Hepatocyte (in vitro differentiated cells): ENCODE measurements at regions not wholly inside any gene's neighbourhood (a gene's known extent, or its start where the extent isn't known, plus 50 kb on each side); places are given as distances from the start of the nearest gene placed in this dataset.

ENCODE experiments used
- EZH2 ChIP-seq: fragments of 200-600 bp; sonication (generic); IDR thresholded peaks from 2 replicates; pipeline ENCODE4 v1.6.1; 2016; ENCODE audit warnings: antibody characterized with exemption, mild to moderate bottlenecking, borderline replicate concordance
- EZH2phosphoT487 ChIP-seq: fragments of 200-600 bp; sonication (generic); IDR thresholded peaks from one replicate; pipeline ENCODE4 v1.6.1; 2018; ENCODE audit warnings: antibody characterized with exemption, mild to moderate bottlenecking, low read depth, moderate library complexity; ENCODE audit not compliant: unreplicated experiment, severe bottlenecking
- TF ChIP-seq, protein P1 (sequence below): fragments of 200-600 bp; sonication (generic); IDR thresholded peaks from 2 replicates; pipeline ENCODE4 v1.5.1; 2016; ENCODE audit warnings: antibody characterized with exemption, mild to moderate bottlenecking; ENCODE audit not compliant: poor library complexity

DNA sequence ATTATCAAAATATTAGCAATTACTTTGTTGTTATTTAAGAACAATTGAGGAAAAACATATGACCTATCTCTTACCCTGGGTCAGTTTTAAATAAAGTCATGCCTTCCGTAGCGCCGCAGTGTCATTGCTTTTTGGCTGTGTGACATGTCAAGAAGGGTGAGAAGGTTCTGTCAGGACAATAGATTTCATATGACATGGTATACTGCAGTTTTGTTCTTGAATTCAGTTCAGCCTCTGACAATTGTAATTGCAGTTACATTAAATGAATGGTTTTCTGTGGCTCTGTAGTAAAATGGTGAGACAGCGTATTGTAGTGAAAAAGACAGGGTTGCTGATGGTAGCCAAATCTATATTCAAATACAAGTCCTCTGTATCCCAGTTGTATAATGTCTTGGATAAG lies 307.2 kb downstream of the CDH2 start:
- TF ChIP-seq, protein P1, sequence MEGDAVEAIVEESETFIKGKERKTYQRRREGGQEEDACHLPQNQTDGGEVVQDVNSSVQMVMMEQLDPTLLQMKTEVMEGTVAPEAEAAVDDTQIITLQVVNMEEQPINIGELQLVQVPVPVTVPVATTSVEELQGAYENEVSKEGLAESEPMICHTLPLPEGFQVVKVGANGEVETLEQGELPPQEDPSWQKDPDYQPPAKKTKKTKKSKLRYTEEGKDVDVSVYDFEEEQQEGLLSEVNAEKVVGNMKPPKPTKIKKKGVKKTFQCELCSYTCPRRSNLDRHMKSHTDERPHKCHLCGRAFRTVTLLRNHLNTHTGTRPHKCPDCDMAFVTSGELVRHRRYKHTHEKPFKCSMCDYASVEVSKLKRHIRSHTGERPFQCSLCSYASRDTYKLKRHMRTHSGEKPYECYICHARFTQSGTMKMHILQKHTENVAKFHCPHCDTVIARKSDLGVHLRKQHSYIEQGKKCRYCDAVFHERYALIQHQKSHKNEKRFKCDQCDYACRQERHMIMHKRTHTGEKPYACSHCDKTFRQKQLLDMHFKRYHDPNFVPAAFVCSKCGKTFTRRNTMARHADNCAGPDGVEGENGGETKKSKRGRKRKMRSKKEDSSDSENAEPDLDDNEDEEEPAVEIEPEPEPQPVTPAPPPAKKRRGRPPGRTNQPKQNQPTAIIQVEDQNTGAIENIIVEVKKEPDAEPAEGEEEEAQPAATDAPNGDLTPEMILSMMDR, result no peak
- no peak for TF ChIP-seq EZH2
- no peak for TF ChIP-seq EZH2phosphoT487
